Erythroblast (primary cell): ENCODE measurements at regions not wholly inside any gene's neighbourhood (a gene's known extent, or its start where the extent isn't known, plus 50 kb on each side); places are given as distances from the start of the nearest gene placed in this dataset.

ENCODE experiments used
- GATA1 ChIP-seq: IDR thresholded peaks from 2 replicates; pipeline ENCODE4 v1.6.1; 2011; ENCODE audit warnings: low read depth, mild to moderate bottlenecking, control low read depth, low read length, moderate library complexity
- POLR2A ChIP-seq: IDR thresholded peaks from 2 replicates; pipeline ENCODE4 v1.6.1; 2011; ENCODE audit warnings: mild to moderate bottlenecking, low read length

DNA sequence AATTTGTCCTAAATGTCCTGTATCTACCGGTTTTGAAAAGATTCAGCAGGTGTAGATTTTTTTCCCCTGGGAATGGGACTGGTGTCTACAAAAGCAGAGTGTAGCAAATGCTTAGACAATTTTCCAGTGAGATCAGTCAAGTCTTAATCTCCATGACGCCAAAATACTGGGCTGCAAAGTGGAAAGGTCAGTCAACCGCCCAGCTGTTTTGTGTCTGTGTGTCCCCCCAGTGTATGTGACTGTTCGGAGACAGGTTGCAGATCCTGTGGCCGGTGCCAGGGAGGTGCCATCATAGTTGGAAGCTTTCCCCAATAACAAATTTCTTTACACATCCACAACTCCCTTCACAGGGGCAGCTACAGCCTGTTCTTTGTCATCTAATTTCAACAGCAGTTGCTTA, 263.8 kb downstream of the ARHGAP12 start:
- TF ChIP-seq POLR2A (no peak), GATA1 (no peak)
